Stimulated activated naive CD4-positive, alpha-beta T cell treated with Interleukin-2 at 50 U/mL for 16 hours (primary cell): ENCODE measurements at regions not wholly inside any gene's neighbourhood (a gene's known extent, or its start where the extent isn't known, plus 50 kb on each side); places are given as distances from the start of the nearest gene placed in this dataset.
"Not testable (repeated sequence)": the region's sequence is repeated elsewhere in the genome, so short reads cannot be mapped to it uniquely, and the experiment has no call there.

ENCODE experiments used
- DNase-seq: peaks from one replicate; lab custom pipeline; 2025; lab: John Stamatoyannopoulos, UW

DNA sequence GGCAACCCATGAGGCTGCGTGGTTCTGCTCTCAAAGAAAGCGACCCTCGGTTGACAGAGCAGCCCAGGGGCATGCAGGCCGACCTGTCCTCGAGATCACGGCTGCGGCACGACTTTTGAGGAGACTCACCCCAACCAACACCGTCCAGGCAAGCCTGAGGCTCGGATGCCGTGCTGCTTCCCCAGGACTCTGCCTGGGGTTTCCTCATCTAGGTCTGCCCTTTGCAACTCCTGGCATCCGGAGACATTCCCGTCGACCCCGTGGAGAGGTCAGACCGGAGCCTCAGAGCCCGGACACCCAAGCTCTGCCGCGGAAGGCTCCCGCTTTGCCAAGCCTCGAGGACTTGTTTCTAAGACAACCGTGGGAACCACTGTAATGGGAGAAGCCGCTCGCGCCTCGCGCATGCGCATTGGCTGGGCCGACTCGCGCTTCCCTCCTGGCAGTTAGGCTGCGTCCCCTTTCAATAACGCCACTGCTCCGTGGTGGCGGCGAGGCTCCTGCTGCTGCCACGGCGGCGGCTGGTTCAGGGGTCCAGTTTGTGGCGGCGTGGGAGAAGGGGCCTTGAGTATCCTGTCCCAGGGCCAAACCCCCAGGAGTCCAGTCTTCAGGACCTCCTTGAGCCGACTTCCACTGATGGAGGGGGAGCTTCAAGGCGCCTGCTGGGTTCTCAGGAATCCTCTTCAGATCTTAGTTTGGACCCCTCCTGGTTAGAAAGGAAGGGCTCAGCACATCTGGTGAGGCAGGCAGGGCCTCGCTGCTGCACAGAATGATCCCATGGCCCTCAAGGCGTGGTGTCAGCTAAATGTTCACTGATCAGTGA lies 101.7 kb upstream of the ZNF337 start:
- not testable (repeated sequence) for DNase-seq

DNA sequence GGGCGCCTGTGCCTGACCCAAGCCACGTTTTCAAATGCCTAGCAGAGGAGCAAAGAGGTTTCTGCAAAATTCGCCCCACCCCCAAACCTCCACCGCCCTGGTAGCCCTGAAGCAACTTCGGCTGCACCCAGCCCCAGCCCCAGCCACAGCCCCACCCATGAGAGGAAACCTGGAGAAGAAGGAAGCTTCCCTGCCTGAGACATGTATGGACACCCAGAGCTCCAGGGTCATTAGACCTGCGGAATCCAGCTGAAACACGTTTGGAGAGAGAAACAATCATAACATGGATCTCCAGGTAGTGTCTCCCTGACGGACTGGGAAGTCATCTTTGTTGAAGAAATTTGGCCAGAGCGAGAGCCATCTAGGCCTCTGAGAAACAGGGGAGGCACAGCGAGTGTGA lies 100.4 kb upstream of the ZNF337 start:
- DNase-seq = not testable (repeated sequence)

GRCh38 chr20:25777241-25777640 lies 80.6 kb upstream of the ZNF337 start:
- not testable (repeated sequence) for DNase-seq

DNA sequence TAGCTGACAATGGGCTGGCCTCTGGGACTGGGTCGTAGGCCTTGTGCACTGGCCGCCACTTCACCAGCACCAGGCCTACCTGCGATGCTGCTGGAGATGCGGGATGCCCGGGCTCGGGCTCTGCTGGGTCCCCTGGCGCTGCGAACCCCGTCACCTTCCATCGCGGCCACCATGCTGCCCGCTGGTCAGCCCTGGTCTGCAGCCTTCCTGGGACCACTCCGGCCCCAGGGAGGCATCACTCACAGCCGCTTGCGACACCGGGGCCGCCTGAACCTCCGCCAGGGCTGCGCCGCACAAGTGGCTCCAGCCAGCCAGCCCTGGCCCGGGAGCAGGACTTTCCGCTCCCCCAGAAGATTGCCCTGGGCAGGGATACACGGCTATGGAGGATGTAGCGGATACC lies 78.1 kb upstream of the ZNF337 start:
- not testable (repeated sequence) for DNase-seq

GRCh38 chr20:25774203-25774602 lies 77.5 kb upstream of the ZNF337 start:
- not testable (repeated sequence) for DNase-seq

DNA sequence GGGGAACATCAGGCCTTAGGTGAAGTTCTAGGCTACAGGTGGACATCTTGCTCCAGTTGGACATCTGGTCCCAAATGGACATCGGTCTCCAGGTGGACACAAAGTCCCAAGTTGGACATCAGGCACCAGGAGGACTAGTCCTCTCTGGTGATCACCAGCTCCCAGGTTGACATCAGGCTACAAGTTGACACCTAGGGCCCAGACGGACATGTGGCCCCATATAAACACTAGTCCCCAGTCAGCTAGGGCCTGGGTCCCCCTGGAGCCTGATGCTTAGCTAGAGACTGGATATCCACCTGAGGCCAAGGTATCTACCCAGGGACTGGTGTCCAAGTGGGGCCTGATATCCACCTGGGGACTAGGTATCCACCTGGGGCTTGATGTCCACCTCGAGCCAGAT lies 75.8 kb upstream of the ZNF337 start:
- DNase-seq = not testable (repeated sequence)

DNA sequence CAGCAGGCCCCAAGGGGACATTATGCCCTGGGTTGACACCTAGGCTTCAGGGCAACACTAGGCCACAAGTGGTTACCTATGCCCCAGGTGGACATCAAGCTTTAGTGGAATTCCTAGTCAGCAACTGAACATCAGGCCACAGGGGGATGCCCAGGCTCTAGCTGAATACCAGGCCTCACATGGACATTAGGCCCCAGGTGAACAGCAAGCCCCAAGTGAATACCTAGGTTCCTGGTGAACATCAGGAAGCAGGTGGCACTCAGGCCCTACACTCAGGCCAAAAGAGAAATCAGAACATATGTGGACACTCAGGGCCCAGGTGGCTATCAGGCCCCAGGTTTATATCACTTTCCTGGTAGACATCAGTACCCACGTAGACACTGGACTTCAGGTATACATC lies 75.2 kb upstream of the ZNF337 start:
- DNase-seq = not testable (repeated sequence)

DNA sequence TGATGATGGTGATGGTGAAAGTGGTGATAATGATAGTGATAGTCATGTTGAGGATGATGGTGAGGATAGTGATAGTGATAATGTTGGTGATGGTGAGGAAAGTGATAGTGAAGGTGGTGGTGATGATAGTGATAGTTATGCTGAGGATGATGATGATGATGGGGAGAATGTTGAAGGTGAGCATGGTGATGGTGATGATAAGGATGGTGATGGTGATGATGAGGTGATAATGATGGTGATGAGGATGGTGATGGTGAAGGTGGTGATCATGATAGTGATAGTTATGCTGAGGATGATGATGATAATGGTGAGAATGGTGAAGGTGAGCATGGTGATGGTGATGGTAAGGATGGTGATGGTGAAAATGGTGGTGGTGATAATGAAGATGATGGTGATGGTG lies 64.9 kb upstream of the ZNF337 start:
- no peak for DNase-seq

DNA sequence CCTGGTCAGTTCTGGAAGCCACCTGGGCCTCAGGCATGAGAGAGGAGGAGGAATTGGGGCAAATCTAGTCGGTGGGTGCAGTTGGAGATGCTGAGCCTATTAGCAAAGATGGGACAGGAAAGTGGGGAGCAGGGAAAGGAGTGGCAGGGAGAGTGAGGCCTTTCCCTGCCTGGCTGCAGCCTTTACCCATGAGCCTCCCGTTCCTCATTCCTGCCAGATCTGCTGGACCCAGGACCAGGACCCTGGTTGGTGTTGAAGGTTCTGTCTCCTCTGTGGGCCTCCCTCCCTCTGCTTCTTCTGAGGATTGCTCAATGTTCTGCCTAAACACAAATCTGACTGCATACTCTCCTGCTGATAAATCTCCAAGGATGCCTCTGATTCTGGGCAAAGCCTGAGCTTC lies 64.4 kb upstream of the ZNF337 start:
- not testable (repeated sequence) for DNase-seq

DNA sequence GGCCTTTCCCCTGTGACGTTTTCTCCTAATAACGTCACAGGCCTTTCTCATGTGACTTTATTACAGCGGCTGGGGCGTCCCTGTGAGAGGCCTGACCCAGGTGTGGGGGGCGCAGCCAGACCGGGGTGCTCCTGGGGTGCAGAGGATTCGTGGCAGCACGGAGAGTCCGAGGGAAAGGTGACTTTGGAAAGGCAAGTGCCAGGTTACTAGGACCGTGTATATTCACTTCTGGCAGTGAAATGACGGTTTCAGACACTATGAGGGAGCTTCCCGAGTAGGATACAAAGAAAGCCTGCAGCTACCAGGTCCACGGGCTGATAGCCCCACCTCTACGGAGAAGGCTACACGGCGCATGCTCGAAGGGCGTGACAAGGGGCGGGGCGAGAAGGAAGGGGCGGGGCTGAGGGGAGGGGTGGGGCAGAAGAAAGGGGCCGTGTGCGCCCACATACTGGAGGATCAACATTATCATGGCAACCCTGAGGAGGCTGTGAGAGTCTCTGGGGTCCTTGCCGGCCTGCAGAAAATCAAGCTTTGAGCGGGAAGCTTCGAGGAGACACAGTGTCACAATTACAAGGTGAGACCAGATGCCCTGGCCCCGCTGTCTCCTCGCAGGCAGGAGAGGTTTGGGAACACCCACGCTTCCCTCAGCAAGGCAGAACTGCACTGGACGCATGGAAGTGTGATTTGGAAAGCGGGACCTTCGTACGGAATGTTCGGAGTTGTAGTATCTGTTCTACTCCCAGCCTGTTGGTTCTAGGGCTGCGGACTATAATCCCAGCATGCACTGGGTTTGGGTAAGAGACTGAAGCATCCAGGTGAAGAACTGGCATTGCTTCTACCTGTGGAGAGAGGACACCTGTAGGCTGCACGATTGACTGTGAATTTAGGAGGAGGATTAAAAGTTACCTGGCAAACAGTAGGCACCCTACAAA lies 54.4 kb upstream of the ZNF337 start:
- peak; percentile 41 for DNase-seq

DNA sequence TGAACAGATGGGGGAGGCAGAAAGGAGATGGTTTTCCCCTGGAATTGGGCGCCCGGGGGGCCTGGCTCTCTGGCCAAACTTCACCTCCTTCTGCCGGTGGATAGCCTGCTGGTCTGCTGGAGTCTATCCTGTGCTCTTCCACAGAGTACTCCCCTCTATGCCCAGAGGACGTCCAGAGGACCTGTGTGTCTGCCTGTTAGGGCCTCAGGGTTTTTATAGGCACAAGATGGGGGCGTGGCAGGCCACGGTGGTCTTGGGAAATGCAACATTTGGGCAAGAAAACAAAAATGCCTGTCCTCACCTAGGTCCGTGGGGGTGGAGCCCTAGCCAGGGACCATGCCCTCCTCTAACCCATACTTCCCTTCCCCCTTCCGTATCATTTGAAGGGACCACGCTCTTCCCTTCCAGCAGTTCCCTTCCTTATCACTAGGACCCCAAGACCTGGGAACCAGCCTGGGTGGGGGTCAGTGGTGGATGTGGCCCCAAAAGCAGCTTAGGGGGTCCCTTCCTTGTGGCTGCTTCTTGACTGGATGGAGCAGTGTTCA lies 53.6 kb upstream of the ZNF337 start:
- DNase-seq = no peak

DNA sequence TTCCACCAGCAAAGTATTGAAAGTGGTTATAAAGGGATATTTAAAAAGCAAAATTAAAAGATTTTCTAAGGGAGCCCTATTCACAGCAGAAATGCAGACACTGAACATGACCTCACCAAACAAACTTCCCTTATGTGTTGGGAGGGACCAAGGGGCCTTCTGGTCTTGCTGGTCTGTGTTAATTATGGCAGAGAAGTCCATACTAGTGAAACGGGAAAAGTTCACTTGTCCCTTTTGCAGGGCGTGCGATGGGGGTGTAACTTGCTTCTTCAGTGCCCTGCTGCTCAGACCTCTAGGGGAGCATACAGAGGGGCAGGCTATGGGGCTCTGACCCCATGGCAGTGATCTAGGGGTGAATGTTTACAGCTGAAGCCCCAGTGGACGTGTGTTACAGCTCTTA lies 53.0 kb upstream of the ZNF337 start:
- no peak for DNase-seq
